ENCODE measurements at regions not wholly inside any gene's neighbourhood (a gene's known extent, or its start where the extent isn't known, plus 50 kb on each side); places are given as distances from the start of the nearest gene placed in this dataset.

DNA sequence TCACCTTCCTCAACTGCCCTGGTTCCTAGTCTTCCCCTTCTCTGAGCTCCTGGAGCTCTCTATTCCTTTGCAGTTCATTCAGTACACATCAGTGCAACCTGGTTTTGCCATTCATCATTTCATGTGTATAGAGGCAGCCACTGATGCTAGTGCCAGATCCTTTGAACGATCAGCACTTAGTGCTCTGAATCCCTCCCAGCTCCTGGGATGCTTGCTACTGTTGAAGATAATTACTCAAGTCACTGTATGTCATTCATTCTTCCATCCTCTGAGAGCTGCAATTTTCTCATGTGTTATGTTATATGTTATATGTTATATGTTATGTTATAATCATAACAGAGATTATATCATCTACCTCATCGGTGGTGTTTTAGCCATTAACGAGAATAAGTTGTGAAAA is 98.5 kb upstream of the UXS1 start:
- H3K4me3 ChIP-seq (replicated peaks in 1 of 2; ENCODE audit: low read depth in 1 of 2, low read length in 2 of 2) = no peak overlapping the region
- H3K9me3 ChIP-seq (ENCODE audit: control insufficient read depth in 1 of 2, insufficient read depth in 1 of 2, low read depth in 1 of 2, low read length in 2 of 2) = no peaks in the 10 kb centered on the region
- ChIA-PET CTCF (no interaction called here), POLR2A (no interaction called here), RAD21 (ENCODE audit: low non-redundant PET in 1 of 2, low total read pairs in 2 of 2, uncharacterized antibody in 2 of 2, unreplicated experiment in 2 of 2) (no interaction called here)
- no peak for ATAC-seq
- H3K27me3 ChIP-seq (ENCODE audit: insufficient read depth, low read length) = no peaks in the 10 kb centered on the region; the same call in 1 of the 2 replicates
- no peak overlapping the region for H2AFZ ChIP-seq (ENCODE audit: low read depth, low read length, poor library complexity, severe bottlenecking)
- no peaks in the 10 kb centered on the region for H4K20me1 ChIP-seq (ENCODE audit: insufficient read depth)
- no peaks in the 10 kb centered on the region for H3K9me2 ChIP-seq (ENCODE audit: insufficient read depth)
- intact Hi-C loops (cut with micrococcal nuclease) = no loop called here
- H3K79me2 ChIP-seq (ENCODE audit: insufficient read depth, low read length) = no peaks in the 10 kb centered on the region
- no peak overlapping the region for H3K9ac ChIP-seq (ENCODE audit: low read length)
- no TSS peak for BruUV-seq (replicated peaks)
- no peak overlapping the region for H3K27ac ChIP-seq (ENCODE audit: low read depth, low read length)
- H3K4me1 ChIP-seq (ENCODE audit: control insufficient read depth in 1 of 2, insufficient read depth in 2 of 2, low read length in 2 of 2) = no peaks in the 10 kb centered on the region
- H3K4me2 ChIP-seq (ENCODE audit: low read length) = no peak overlapping the region
- TF ChIP-seq ZFX (IDR thresholded peaks at IDR 0.05) = no peak
- no peak for TF ChIP-seq YY1 (IDR thresholded peaks at IDR 0.05; ENCODE audit: extremely low read depth, insufficient replicate concordance, low read depth, low read length)
- TF ChIP-seq RAD21 (IDR thresholded peaks at IDR 0.05; ENCODE audit: low read depth) = no peak
- no peak for TF ChIP-seq SIN3A (IDR thresholded peaks at IDR 0.05; ENCODE audit: low read depth)
- no peak for TF ChIP-seq ZNF274 (IDR thresholded peaks at IDR 0.05; ENCODE audit: low read depth, low read length)
- no peak for TF ChIP-seq EGR1 (IDR thresholded peaks at IDR 0.05; ENCODE audit: low read depth)
- no peak for TF ChIP-seq POLR2A (IDR thresholded peaks at IDR 0.05; ENCODE audit: borderline replicate concordance, extremely low read depth, insufficient read depth, insufficient read length)
- TF ChIP-seq REST (IDR thresholded peaks at IDR 0.05; ENCODE audit: low read depth) = no peak
- TF ChIP-seq JUND (IDR thresholded peaks at IDR 0.05) = no peak
- no peak for TF ChIP-seq TCF7L2 (IDR thresholded peaks at IDR 0.05; ENCODE audit: borderline replicate concordance, extremely low read depth, insufficient read depth, insufficient read length)
- TF ChIP-seq EZH2phosphoT487 (IDR thresholded peaks at IDR 0.05; ENCODE audit: borderline replicate concordance) = no peak
- TF ChIP-seq FOSL1 (IDR thresholded peaks at IDR 0.05; ENCODE audit: low read depth) = no peak
- TF ChIP-seq, protein P1, sequence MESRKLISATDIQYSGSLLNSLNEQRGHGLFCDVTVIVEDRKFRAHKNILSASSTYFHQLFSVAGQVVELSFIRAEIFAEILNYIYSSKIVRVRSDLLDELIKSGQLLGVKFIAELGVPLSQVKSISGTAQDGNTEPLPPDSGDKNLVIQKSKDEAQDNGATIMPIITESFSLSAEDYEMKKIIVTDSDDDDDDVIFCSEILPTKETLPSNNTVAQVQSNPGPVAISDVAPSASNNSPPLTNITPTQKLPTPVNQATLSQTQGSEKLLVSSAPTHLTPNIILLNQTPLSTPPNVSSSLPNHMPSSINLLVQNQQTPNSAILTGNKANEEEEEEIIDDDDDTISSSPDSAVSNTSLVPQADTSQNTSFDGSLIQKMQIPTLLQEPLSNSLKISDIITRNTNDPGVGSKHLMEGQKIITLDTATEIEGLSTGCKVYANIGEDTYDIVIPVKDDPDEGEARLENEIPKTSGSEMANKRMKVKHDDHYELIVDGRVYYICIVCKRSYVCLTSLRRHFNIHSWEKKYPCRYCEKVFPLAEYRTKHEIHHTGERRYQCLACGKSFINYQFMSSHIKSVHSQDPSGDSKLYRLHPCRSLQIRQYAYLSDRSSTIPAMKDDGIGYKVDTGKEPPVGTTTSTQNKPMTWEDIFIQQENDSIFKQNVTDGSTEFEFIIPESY (IDR thresholded peaks at IDR 0.05; ENCODE audit: extremely low read depth, insufficient replicate concordance, low read length) = no peak
- no peak for TF ChIP-seq ELF1 (IDR thresholded peaks at IDR 0.05; ENCODE audit: borderline replicate concordance, low read depth)
- TF ChIP-seq EZH2 (IDR thresholded peaks at IDR 0.05) = no peak
- no peak for TF ChIP-seq CBX3 (IDR thresholded peaks at IDR 0.05; ENCODE audit: low read depth)
- no peaks in the 10 kb centered on the region for H3K36me3 ChIP-seq (ENCODE audit: control insufficient read depth in 1 of 2, insufficient read depth in 2 of 2, low read length in 2 of 2)
- DNase-seq (ENCODE audit: low read depth, low spot score) = no peak
